ENCODE measurements at regions not wholly inside any gene's neighbourhood (a gene's known extent, or its start where the extent isn't known, plus 50 kb on each side); places are given as distances from the start of the nearest gene placed in this dataset.

- no peak for DNase-seq
Measured at GRCh38 chr3:117133066-117133465, 423.5 kb downstream of the TUSC7 start.

- DNase-seq = no peak
Measured at GRCh38 chr3:117135207-117135606, 425.6 kb downstream of the TUSC7 start.

- no peak for DNase-seq
Measured at GRCh38 chr3:117136003-117136402, 426.4 kb downstream of the TUSC7 start.

GRCh38 chr3:117137065-117137464 lies 427.5 kb downstream of the TUSC7 start:
- DNase-seq = no peak

- no peak for DNase-seq
Measured at GRCh38 chr3:117139681-117140080, 430.1 kb downstream of the TUSC7 start.

GRCh38 chr3:117141812-117142211 lies 432.2 kb downstream of the TUSC7 start:
- no peak for DNase-seq

GRCh38 chr3:117144853-117145252 lies 435.3 kb downstream of the TUSC7 start:
- no peak for DNase-seq

GRCh38 chr3:117145677-117146076 lies 436.1 kb downstream of the TUSC7 start:
- DNase-seq = no peak

- DNase-seq = no peak
Measured at GRCh38 chr3:117146571-117146970, 437.0 kb downstream of the TUSC7 start.

GRCh38 chr3:117149584-117149983 lies 440.0 kb downstream of the TUSC7 start:
- DNase-seq = no peak

GRCh38 chr3:117150628-117151027 lies 441.0 kb downstream of the TUSC7 start:
- no peak for DNase-seq

- DNase-seq = no peak
Measured at GRCh38 chr3:117160176-117160575, 450.6 kb downstream of the TUSC7 start.

GRCh38 chr3:117161816-117162215 lies 452.2 kb downstream of the TUSC7 start:
- no peak for DNase-seq

- DNase-seq = no peak
Measured at GRCh38 chr3:117165176-117165575, 455.6 kb downstream of the TUSC7 start.

- no peak for DNase-seq
Measured at GRCh38 chr3:117165601-117166051, 456.0 kb downstream of the TUSC7 start.

- DNase-seq = no peak
Measured at GRCh38 chr3:117168896-117169295, 459.3 kb downstream of the TUSC7 start.

GRCh38 chr3:117170094-117170493 lies 460.5 kb downstream of the TUSC7 start:
- DNase-seq = no peak

- DNase-seq = no peak
Measured at GRCh38 chr3:117171124-117171523, 461.5 kb downstream of the TUSC7 start.

- DNase-seq = no peak
Measured at GRCh38 chr3:117172426-117172825, 462.8 kb downstream of the TUSC7 start.

- DNase-seq = no peak
Measured at GRCh38 chr3:117181222-117181621, 471.6 kb downstream of the TUSC7 start.

- no peak for DNase-seq
Measured at GRCh38 chr3:117184574-117184973, 475.0 kb downstream of the TUSC7 start.

GRCh38 chr3:117191245-117191644 lies 481.7 kb downstream of the TUSC7 start:
- DNase-seq = no peak

GRCh38 chr3:117192888-117193287 lies 483.3 kb downstream of the TUSC7 start:
- DNase-seq = no peak

- DNase-seq = no peak
Measured at GRCh38 chr3:117193390-117193789, 483.8 kb downstream of the TUSC7 start.

- no peak for DNase-seq
Measured at GRCh38 chr3:117195034-117195433, 485.5 kb downstream of the TUSC7 start.

GRCh38 chr3:117200962-117201361 lies 491.4 kb downstream of the TUSC7 start:
- no peak for DNase-seq

Data from activated T-cell treated with anti-CD3 and anti-CD28 coated beads, Interleukin-2, amount 50 U/mL, for 48 hours (primary cell).